ENCODE measurements at regions not wholly inside any gene's neighbourhood (a gene's known extent, or its start where the extent isn't known, plus 50 kb on each side); places are given as distances from the start of the nearest gene placed in this dataset.

DNA sequence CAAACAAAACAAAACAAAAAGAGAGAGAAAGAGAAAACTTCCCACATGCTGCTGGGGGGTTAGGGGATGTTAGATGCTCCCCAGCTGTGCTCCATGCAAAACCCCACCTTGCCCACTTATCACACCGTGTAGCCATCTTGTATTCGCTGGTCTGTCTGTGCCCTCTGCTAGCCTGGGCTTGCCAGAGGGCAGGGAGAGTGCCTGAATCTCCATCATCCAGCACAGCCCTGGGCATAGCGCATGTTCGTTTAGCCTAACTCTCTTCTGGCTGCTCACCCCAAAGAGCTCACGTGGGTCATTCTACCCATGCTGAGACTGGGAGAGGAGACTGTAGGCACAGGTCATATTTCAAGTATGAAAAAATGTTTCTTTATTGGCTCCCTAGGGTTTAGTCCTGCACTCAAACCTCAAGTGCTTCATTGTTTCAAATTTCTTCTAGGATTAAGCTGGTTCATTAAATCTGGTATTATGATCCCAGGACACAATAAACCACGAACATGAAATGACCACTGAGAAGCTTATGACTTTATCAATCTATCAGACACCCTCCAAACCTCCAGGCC, 100.5 kb downstream of the KCNF1 start:
- intact Hi-C loops (cut with micrococcal nuclease): no loop called here

DNA sequence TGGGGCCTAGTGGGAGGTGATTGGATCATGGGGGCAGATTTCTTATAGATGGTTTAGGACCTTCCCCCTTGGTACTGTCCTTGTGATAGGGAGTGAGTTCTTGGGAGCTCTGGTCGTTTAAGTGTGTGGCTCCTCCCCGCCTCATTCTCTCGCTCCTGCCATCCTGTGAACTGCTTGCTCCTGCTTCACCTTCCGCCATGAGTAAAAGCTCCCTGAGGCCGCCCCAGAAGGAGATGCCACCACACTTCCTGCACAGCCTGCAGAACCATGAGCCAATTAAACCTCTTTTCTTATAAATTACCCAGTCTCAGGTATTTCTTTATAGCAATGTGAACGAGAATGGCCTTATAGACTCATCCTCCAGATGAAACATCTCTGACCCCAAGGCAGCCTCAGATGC, 101.5 kb downstream of the KCNF1 start:
- H4K20me1 ChIP-seq (ENCODE audit: insufficient read depth, low read length): no peaks in the 10 kb centered on the region
- peaks cover 31 to 50% of the 10 kb centered on the region in 2 donors for H3K9me3 ChIP-seq (replicated peaks in 1 of 2; ENCODE audit: control insufficient read depth in 1 of 2, insufficient read depth in 1 of 2, low read length in 2 of 2)
- no peak overlapping the region for H3K4me2 ChIP-seq (replicated peaks; ENCODE audit: extremely low read depth, low read length, poor library complexity, severe bottlenecking)
- H3K9me3 Mint-ChIP-seq: peaks cover 9 to 48% (median 37%) of the 10 kb centered on the region in 7 donors
- no peaks in the 10 kb centered on the region for H3K79me2 ChIP-seq (ENCODE audit: insufficient read depth, low read length)
- DNase-seq: no peak
- 97% methylated on average over 3 of the region's 6 CpGs for WGBS (ENCODE audit: insufficient coverage)
- peaks cover 2 to 10% (median 2%) of the 10 kb centered on the region in 3 donors for H3K27me3 Mint-ChIP-seq (ENCODE audit: low read depth in 3 of 3)
- H3K36me3 Mint-ChIP-seq: no peaks in the 10 kb centered on the region
- TF ChIP-seq, protein P1, sequence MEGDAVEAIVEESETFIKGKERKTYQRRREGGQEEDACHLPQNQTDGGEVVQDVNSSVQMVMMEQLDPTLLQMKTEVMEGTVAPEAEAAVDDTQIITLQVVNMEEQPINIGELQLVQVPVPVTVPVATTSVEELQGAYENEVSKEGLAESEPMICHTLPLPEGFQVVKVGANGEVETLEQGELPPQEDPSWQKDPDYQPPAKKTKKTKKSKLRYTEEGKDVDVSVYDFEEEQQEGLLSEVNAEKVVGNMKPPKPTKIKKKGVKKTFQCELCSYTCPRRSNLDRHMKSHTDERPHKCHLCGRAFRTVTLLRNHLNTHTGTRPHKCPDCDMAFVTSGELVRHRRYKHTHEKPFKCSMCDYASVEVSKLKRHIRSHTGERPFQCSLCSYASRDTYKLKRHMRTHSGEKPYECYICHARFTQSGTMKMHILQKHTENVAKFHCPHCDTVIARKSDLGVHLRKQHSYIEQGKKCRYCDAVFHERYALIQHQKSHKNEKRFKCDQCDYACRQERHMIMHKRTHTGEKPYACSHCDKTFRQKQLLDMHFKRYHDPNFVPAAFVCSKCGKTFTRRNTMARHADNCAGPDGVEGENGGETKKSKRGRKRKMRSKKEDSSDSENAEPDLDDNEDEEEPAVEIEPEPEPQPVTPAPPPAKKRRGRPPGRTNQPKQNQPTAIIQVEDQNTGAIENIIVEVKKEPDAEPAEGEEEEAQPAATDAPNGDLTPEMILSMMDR (IDR thresholded peaks at IDR 0.05): no peak
- H3K4me1 ChIP-seq (ENCODE audit: control insufficient read depth in 1 of 2, insufficient read depth in 2 of 2, low read length in 2 of 2): no peaks in the 10 kb centered on the region
- H3K4me3 Mint-ChIP-seq: no peak overlapping the region
- H3K27ac ChIP-seq (ENCODE audit: low read depth in 1 of 2, low read length in 2 of 2): no peak overlapping the region
- H3K4me3 ChIP-seq (replicated peaks in 1 of 3; ENCODE audit: low read depth in 2 of 3, low read length in 3 of 3): no peak overlapping the region
- H3K27me3 ChIP-seq (ENCODE audit: control insufficient read depth in 2 of 2, insufficient read depth in 2 of 2, low read length in 2 of 2): no peaks in the 10 kb centered on the region
- peaks cover 5% of the 10 kb centered on the region for H3K4me1 Mint-ChIP-seq
- intact Hi-C loops (cut with micrococcal nuclease): no loop called here
- no peak overlapping the region for H2AFZ ChIP-seq (ENCODE audit: insufficient read depth, low read depth, low read length, poor library complexity, severe bottlenecking)
- no peaks in the 10 kb centered on the region for H3K36me3 ChIP-seq (replicated peaks in 1 of 2; ENCODE audit: control insufficient read depth in 1 of 2, insufficient read depth in 2 of 2, low read length in 2 of 2)
- peak overlapping the region in 1 of 7 donors; percentile 55 for H3K27ac Mint-ChIP-seq
- no peak overlapping the region for H3K9ac ChIP-seq (ENCODE audit: insufficient read depth, low read length, poor library complexity, severe bottlenecking)

More for the DNA sequence above, 100.5 kb downstream of the KCNF1 start:
- H3K9ac ChIP-seq (ENCODE audit: insufficient read depth, low read length, poor library complexity, severe bottlenecking): no peak overlapping the region
- Mint-ChIP-seq H3K4me1 (peaks cover 3% of the 10 kb centered on the region), H3K36me3 (no peaks in the 10 kb centered on the region), H3K27ac (no peak overlapping the region), H3K4me3 (no peak overlapping the region), H3K27me3 (ENCODE audit: low read depth in 3 of 3) (peaks cover 2 to 10% (median 4%) of the 10 kb centered on the region in 3 donors), H3K9me3 (peaks cover 4 to 40% (median 27%) of the 10 kb centered on the region in 7 donors)
- peaks cover 21 to 40% of the 10 kb centered on the region in 2 donors for H3K9me3 ChIP-seq (replicated peaks in 1 of 2; ENCODE audit: control insufficient read depth in 1 of 2, insufficient read depth in 1 of 2, low read length in 2 of 2)
- H3K27ac ChIP-seq (ENCODE audit: low read depth in 1 of 2, low read length in 2 of 2): no peak overlapping the region
- WGBS (ENCODE audit: insufficient coverage): 100% methylated on average over 3 of the region's 6 CpGs
- no peak overlapping the region for H3K4me3 ChIP-seq (replicated peaks in 1 of 3; ENCODE audit: low read depth in 2 of 3, low read length in 3 of 3)
- no peaks in the 10 kb centered on the region for H3K79me2 ChIP-seq (ENCODE audit: insufficient read depth, low read length)
- DNase-seq: no peak
- H3K4me1 ChIP-seq (ENCODE audit: control insufficient read depth in 1 of 2, insufficient read depth in 2 of 2, low read length in 2 of 2): no peaks in the 10 kb centered on the region
- no peaks in the 10 kb centered on the region for H3K27me3 ChIP-seq (ENCODE audit: control insufficient read depth in 2 of 2, insufficient read depth in 2 of 2, low read length in 2 of 2)
- TF ChIP-seq, protein P1 (IDR thresholded peaks at IDR 0.05): no peak
- H3K36me3 ChIP-seq (replicated peaks in 1 of 2; ENCODE audit: control insufficient read depth in 1 of 2, insufficient read depth in 2 of 2, low read length in 2 of 2): no peaks in the 10 kb centered on the region
- no peaks in the 10 kb centered on the region for H4K20me1 ChIP-seq (ENCODE audit: insufficient read depth, low read length)
- H2AFZ ChIP-seq (ENCODE audit: insufficient read depth, low read depth, low read length, poor library complexity, severe bottlenecking): no peak overlapping the region
- H3K4me2 ChIP-seq (replicated peaks; ENCODE audit: extremely low read depth, low read length, poor library complexity, severe bottlenecking): no peak overlapping the region

All from CD14-positive monocyte (primary cell).